Skeletal muscle tissue (tissue), 3 donors: ENCODE measurements at regions not wholly inside any gene's neighbourhood (a gene's known extent, or its start where the extent isn't known, plus 50 kb on each side); places are given as distances from the start of the nearest gene placed in this dataset.

Experiments used
- H3K27ac ChIP-seq: one replicate; pipeline ENCODE4 v1.7.0; 2013; ENCODE audit warnings: mild to moderate bottlenecking, low read depth, low read length, inconsistent platforms
- H3K27me3 ChIP-seq, 3 donors: one replicate each; pipeline ENCODE4 v1.7.0; 2013; ENCODE audit warnings: low read length in 3 of 3; ENCODE audit not compliant: control insufficient read depth in 3 of 3, insufficient read depth in 3 of 3
- H3K36me3 ChIP-seq, 3 donors: one replicate each; pipeline ENCODE4 v1.7.0; 2013; ENCODE audit warnings: low read length in 3 of 3; ENCODE audit not compliant: control insufficient read depth in 3 of 3, insufficient read depth in 3 of 3
- H3K4me1 ChIP-seq, 3 donors: one replicate each; pipeline ENCODE4 v1.7.0; 2013; ENCODE audit warnings: low read length in 3 of 3, mild to moderate bottlenecking in 3 of 3; ENCODE audit not compliant: control insufficient read depth in 3 of 3, insufficient read depth in 3 of 3
- H3K4me3 ChIP-seq, 3 donors: one replicate each; pipeline ENCODE4 v1.7.0; 2013; ENCODE audit warnings: low read length in 3 of 3
- H3K9ac ChIP-seq, 3 donors: one replicate each; pipeline ENCODE4 v1.7.0; 2013; ENCODE audit warnings: low read length in 3 of 3, mild to moderate bottlenecking in 3 of 3, moderate library complexity in 2 of 3, low read depth in 1 of 3
- H3K9me3 ChIP-seq, 3 donors: one replicate each; pipeline ENCODE4 v1.7.0; 2013; ENCODE audit warnings: low read length in 3 of 3; ENCODE audit not compliant: control insufficient read depth in 3 of 3
- donor health status: Osteomylitis.

GRCh38 chr4:24001486-24002329 is 111.9 kb upstream of the PPARGC1A start:
- Histone ChIP-seq H3K9me3 (no peaks in the 10 kb centered on the region), H3K9ac (no peak overlapping the region), H3K27me3 (no peaks in the 10 kb centered on the region), H3K4me3 (no peak overlapping the region), H3K4me1 (no peaks in the 10 kb centered on the region), H3K36me3 (no peaks in the 10 kb centered on the region), H3K27ac (no peak overlapping the region)

GRCh38 chr4:24000470-24000831 is 110.6 kb upstream of the PPARGC1A start:
- H3K27ac ChIP-seq, result no peak overlapping the region
- H3K36me3 ChIP-seq, result no peaks in the 10 kb centered on the region
- H3K9ac ChIP-seq, result no peak overlapping the region
- no peak overlapping the region for H3K4me3 ChIP-seq
- H3K9me3 ChIP-seq, result no peaks in the 10 kb centered on the region
- H3K27me3 ChIP-seq, result no peaks in the 10 kb centered on the region
- no peaks in the 10 kb centered on the region for H3K4me1 ChIP-seq

- Histone ChIP-seq H3K4me1 (no peaks in the 10 kb centered on the region), H3K27ac (no peak overlapping the region), H3K9me3 (no peaks in the 10 kb centered on the region), H3K9ac (no peak overlapping the region), H3K4me3 (no peak overlapping the region), H3K36me3 (no peaks in the 10 kb centered on the region), H3K27me3 (no peaks in the 10 kb centered on the region)
Observed at GRCh38 chr4:23999714-24000469, 110.0 kb upstream of the PPARGC1A start.

- no peaks in the 10 kb centered on the region for H3K4me1 ChIP-seq
- H3K36me3 ChIP-seq, result no peaks in the 10 kb centered on the region
- H3K27ac ChIP-seq, result no peak overlapping the region
- H3K9me3 ChIP-seq, result no peaks in the 10 kb centered on the region
- no peak overlapping the region for H3K4me3 ChIP-seq
- H3K9ac ChIP-seq, result no peak overlapping the region
- H3K27me3 ChIP-seq, result no peaks in the 10 kb centered on the region
Observed at GRCh38 chr4:23993373-23993772, 103.5 kb upstream of the PPARGC1A start.

GRCh38 chr4:23991444-23991843 is 101.6 kb upstream of the PPARGC1A start:
- H3K27me3 ChIP-seq, result no peaks in the 10 kb centered on the region
- no peak overlapping the region for H3K27ac ChIP-seq
- H3K9ac ChIP-seq, result no peak overlapping the region
- H3K4me3 ChIP-seq, result no peak overlapping the region
- no peaks in the 10 kb centered on the region for H3K36me3 ChIP-seq
- H3K4me1 ChIP-seq, result no peaks in the 10 kb centered on the region
- H3K9me3 ChIP-seq, result no peaks in the 10 kb centered on the region

GRCh38 chr4:23986270-23986669 is 96.4 kb upstream of the PPARGC1A start:
- no peaks in the 10 kb centered on the region for H3K9me3 ChIP-seq
- no peaks in the 10 kb centered on the region for H3K4me1 ChIP-seq
- no peak overlapping the region for H3K4me3 ChIP-seq
- no peak overlapping the region for H3K9ac ChIP-seq
- no peak overlapping the region for H3K27ac ChIP-seq
- H3K36me3 ChIP-seq, result no peaks in the 10 kb centered on the region
- H3K27me3 ChIP-seq, result no peaks in the 10 kb centered on the region

- no peaks in the 10 kb centered on the region for H3K9me3 ChIP-seq
Observed at GRCh38 chr4:23981328-23981727, 91.5 kb upstream of the PPARGC1A start.

GRCh38 chr4:23979534-23979933 is 89.7 kb upstream of the PPARGC1A start:
- no peak overlapping the region for H3K9ac ChIP-seq
- H3K4me3 ChIP-seq, result no peak overlapping the region
- H3K9me3 ChIP-seq, result no peaks in the 10 kb centered on the region
- no peaks in the 10 kb centered on the region for H3K36me3 ChIP-seq
- H3K27me3 ChIP-seq, result no peaks in the 10 kb centered on the region
- H3K27ac ChIP-seq, result no peak overlapping the region
- no peaks in the 10 kb centered on the region for H3K4me1 ChIP-seq

More at GRCh38 chr4:23981328-23981727, 91.5 kb upstream of the PPARGC1A start:
- Histone ChIP-seq H3K36me3 (no peaks in the 10 kb centered on the region), H3K9ac (no peak overlapping the region), H3K27me3 (no peaks in the 10 kb centered on the region), H3K4me3 (no peak overlapping the region), H3K27ac (no peak overlapping the region), H3K4me1 (no peaks in the 10 kb centered on the region)

- Histone ChIP-seq H3K4me3 (no peak overlapping the region), H3K27ac (no peak overlapping the region), H3K4me1 (no peaks in the 10 kb centered on the region), H3K36me3 (no peaks in the 10 kb centered on the region), H3K9me3 (no peaks in the 10 kb centered on the region), H3K27me3 (no peaks in the 10 kb centered on the region), H3K9ac (no peak overlapping the region)
Observed at GRCh38 chr4:23978002-23978401, 88.2 kb upstream of the PPARGC1A start.

GRCh38 chr4:23976423-23976822 is 86.6 kb upstream of the PPARGC1A start:
- Histone ChIP-seq H3K36me3 (no peaks in the 10 kb centered on the region), H3K27me3 (no peaks in the 10 kb centered on the region), H3K4me3 (no peak overlapping the region), H3K9ac (no peak overlapping the region), H3K9me3 (no peaks in the 10 kb centered on the region), H3K4me1 (no peaks in the 10 kb centered on the region), H3K27ac (no peak overlapping the region)
